ENCODE measurements at regions not wholly inside any gene's neighbourhood (a gene's known extent, or its start where the extent isn't known, plus 50 kb on each side); places are given as distances from the start of the nearest gene placed in this dataset.

DNA sequence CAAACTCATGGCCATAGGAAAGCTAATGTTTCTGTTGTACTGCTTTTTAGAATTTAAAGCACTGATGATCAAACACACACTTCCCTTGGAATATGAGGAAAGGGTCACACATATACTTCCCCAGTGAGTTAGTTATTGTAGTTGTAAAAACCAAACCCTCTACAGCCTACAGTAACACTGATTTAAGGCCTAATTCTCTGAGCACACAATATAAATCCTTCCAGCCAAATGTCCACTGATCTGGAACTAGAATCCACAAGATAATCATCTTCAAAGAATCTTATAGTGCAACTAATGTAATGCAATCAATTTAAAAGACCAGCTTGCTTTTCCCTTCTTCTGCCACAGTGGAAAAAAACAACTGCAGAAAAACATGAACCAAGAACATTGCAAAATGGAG, 219.3 kb downstream of the CAAP1 start:
- TF ChIP-seq POLR2A (IDR thresholded peaks at IDR 0.05) (no peak), POLR2AphosphoS5 (IDR thresholded peaks at IDR 0.05; ENCODE audit: insufficient read depth in 1 of 2, low read depth in 1 of 2) (no peak)
- TF ChIP-seq, protein P1, sequence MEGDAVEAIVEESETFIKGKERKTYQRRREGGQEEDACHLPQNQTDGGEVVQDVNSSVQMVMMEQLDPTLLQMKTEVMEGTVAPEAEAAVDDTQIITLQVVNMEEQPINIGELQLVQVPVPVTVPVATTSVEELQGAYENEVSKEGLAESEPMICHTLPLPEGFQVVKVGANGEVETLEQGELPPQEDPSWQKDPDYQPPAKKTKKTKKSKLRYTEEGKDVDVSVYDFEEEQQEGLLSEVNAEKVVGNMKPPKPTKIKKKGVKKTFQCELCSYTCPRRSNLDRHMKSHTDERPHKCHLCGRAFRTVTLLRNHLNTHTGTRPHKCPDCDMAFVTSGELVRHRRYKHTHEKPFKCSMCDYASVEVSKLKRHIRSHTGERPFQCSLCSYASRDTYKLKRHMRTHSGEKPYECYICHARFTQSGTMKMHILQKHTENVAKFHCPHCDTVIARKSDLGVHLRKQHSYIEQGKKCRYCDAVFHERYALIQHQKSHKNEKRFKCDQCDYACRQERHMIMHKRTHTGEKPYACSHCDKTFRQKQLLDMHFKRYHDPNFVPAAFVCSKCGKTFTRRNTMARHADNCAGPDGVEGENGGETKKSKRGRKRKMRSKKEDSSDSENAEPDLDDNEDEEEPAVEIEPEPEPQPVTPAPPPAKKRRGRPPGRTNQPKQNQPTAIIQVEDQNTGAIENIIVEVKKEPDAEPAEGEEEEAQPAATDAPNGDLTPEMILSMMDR (IDR thresholded peaks at IDR 0.05), result no peak
